AG09309 (cell line): ENCODE measurements at regions not wholly inside any gene's neighbourhood (a gene's known extent, or its start where the extent isn't known, plus 50 kb on each side); places are given as distances from the start of the nearest gene placed in this dataset.
A peak's percentile ranks its signal among the peaks of the same experiment; 100 is the strongest.

Source experiments
- DNase-seq: peaks from one replicate; pipeline ENCODE4 v3.0.0-alpha.2; 2010; ENCODE audit warnings: low read depth
- H3K4me3 ChIP-seq: 2 replicates; pipeline ENCODE4 v1.5.1; 2011; ENCODE audit warnings: mild to moderate bottlenecking, low read depth, low read length, moderate library complexity; ENCODE audit not compliant: control insufficient read depth
- CTCF ChIP-seq: IDR thresholded peaks from 2 replicates; pipeline ENCODE4 v1.5.1; 2011; ENCODE audit warnings: mild to moderate bottlenecking, low read depth, low read length, inconsistent platforms; ENCODE audit not compliant: insufficient read depth, control insufficient read depth; ENCODE audit errors: missing control alignments

- no peak for DNase-seq
- no peak overlapping the region for H3K4me3 ChIP-seq
- peak; percentile 35 for TF ChIP-seq CTCF
Measured at GRCh38 chr5:168047043-168047668, 244.3 kb upstream of the WWC1 start.

GRCh38 chr5:168047669-168048111, 243.8 kb upstream of the WWC1 start:
- no peak overlapping the region for H3K4me3 ChIP-seq
- no peak for TF ChIP-seq CTCF
- no peak for DNase-seq

GRCh38 chr5:168048486-168048885, 243.0 kb upstream of the WWC1 start:
- no peak for TF ChIP-seq CTCF
- no peak for DNase-seq
- no peak overlapping the region for H3K4me3 ChIP-seq

GRCh38 chr5:168052686-168053085, 238.8 kb upstream of the WWC1 start:
- DNase-seq: no peak
- H3K4me3 ChIP-seq: no peak overlapping the region
- no peak for TF ChIP-seq CTCF

GRCh38 chr5:168054091-168054490, 237.4 kb upstream of the WWC1 start:
- no peak for TF ChIP-seq CTCF
- H3K4me3 ChIP-seq: no peak overlapping the region
- no peak for DNase-seq

GRCh38 chr5:168055141-168055683, 236.2 kb upstream of the WWC1 start:
- no peak for DNase-seq
- no peak for TF ChIP-seq CTCF
- H3K4me3 ChIP-seq: no peak overlapping the region
